IPS DF 4.7 (cell line): ENCODE measurements at regions not wholly inside any gene's neighbourhood (a gene's known extent, or its start where the extent isn't known, plus 50 kb on each side); places are given as distances from the start of the nearest gene placed in this dataset.
"Not testable (repeated sequence)": the region's sequence is repeated elsewhere in the genome, so short reads cannot be mapped to it uniquely, and the experiment has no call there.

ENCODE experiments used
- DNase-seq: peaks from one replicate; pipeline ENCODE4 v3.0.0-alpha.2; 2013; ENCODE audit warnings: low spot score; ENCODE audit errors: extremely low read depth

- DNase-seq = no peak
Measured at GRCh38 chr18:66300141-66300540, 303.7 kb downstream of the CDH19 start.

DNA sequence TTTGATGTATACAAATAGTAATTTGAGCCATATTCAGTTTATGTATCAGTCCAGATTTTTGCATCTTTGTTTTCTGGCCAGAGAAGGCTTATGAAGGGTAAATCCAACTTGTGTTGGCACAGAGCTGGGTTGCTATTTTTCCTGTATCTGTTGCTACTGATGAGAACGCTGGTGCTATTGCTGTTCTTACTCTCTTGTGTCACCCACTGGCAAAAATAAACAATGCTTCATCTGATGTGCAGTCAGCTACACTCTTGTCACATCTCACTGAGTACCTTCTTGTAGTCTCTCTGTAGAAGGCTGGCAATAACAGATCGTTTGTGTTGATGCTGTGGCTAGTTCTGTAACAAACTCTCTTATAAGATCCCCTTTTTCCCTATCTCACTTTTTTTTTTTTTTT is 323.4 kb downstream of the CDH19 start:
- no peak for DNase-seq

GRCh38 chr18:66271962-66272361 is 331.9 kb downstream of the CDH19 start:
- peak; percentile 94 for DNase-seq

GRCh38 chr18:66264130-66264529 is 339.8 kb downstream of the CDH19 start:
- no peak for DNase-seq

GRCh38 chr18:66254121-66254520 is 349.8 kb downstream of the CDH19 start:
- DNase-seq = no peak

GRCh38 chr18:66252703-66253102 is 351.2 kb downstream of the CDH19 start:
- DNase-seq = no peak

DNA sequence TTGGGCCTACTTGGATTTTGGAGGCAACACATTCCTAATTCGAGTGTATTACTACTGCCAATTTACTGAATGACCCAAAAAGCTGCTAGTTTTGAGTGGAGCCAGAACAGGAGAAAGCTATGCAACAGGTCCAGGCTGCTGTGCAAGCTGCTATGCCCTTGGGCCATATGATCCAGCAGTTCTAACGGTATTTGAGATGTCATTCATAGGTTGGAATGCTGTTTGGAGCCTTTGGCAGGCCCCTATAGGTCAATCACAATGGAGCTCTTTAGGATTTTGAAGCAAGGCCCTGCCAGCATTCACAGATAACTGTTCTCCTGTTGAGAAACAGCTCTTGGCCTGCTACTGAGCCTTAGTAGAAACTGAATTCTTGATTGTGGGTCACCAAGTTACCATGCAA is 368.7 kb downstream of the CDH19 start:
- no peak for DNase-seq

DNA sequence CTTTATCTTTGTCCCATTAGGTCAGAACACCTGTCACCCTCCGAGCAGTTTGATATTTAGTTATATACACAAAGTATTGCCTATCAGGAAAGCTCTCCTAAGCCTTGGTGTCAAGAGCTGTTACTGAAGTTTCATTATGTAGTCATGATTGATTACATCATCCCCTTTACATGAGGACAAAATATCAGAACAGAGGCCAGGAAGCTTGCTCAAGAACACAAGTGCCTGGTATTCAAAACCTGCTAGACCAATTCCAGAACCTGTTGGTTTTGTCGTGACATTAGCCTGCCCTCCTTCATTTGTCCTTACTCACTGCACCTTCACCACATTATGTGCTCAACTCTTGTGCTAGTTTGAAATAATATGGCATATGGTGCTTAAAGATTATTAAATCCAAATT is 377.1 kb downstream of the CDH19 start:
- DNase-seq = no peak

- not testable (repeated sequence) for DNase-seq
Measured at GRCh38 chr18:66223317-66223716, 380.6 kb downstream of the CDH19 start.

GRCh38 chr18:66222174-66222573 is 381.7 kb downstream of the CDH19 start:
- DNase-seq = no peak

GRCh38 chr18:66219817-66220216 is 384.1 kb downstream of the CDH19 start:
- no peak for DNase-seq

DNA sequence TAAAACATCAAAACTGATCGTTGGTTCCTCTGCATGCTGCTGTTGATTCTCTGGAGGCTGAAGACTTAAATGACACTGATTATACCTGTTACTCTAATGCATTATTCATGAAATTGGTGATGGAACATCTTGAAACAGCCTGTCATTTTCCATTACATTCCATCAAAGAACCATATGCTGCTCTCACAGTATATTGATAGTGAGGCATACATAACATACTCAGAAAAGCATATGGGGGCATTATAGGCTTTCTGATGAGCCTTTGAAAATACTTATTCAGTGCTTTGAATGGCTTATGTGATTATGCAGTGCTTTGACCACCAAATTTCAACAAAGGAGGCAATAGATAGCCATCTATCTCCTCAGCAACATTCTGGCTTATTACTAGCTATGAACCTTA is 392.1 kb downstream of the CDH19 start:
- DNase-seq = no peak

- DNase-seq = no peak
Measured at GRCh38 chr18:66210875-66211274, 393.0 kb downstream of the CDH19 start.

- no peak for DNase-seq
Measured at GRCh38 chr18:66209656-66210055, 394.2 kb downstream of the CDH19 start.

GRCh38 chr18:66196805-66197204 is 407.1 kb downstream of the CDH19 start:
- DNase-seq = no peak

DNA sequence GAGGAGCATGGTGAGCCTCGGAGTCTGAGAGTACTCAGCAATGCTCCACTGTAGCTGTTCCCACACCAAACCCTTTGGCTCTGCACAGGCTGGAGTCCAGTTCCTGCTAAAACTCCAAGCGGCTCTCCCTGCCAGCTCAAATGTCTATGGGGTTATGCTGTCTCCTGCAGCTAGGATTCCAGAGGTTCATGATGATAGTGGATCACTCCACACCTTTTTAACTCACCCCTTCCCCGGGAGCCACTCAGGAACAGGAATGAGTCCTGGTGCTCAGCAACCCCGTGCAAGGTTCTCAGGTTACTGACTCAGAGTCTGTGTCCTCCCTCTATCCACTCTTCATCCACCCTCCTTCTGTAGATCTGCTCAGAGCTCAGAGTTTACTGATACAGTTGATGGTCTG is 410.0 kb downstream of the CDH19 start:
- DNase-seq = no peak

DNA sequence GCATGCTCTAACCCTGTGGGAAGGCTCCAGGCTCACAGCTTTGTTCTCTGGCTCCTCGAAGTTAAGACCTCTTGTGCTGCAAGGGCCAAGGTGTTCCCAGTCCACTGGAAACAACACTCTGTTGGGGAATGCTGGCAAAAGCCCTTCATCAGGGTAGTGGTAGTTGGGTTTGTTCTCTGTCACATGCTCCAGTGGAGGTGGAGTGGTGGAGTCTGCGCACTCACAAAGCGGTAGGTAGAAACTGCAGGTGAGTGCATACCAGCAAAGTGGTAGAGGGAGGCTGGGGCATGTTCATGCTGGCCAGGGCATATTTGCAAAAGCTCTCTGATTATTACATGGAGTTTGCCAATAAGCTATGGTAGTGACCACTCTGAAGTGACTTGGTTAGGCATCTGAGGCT is 410.5 kb downstream of the CDH19 start:
- DNase-seq = no peak

DNA sequence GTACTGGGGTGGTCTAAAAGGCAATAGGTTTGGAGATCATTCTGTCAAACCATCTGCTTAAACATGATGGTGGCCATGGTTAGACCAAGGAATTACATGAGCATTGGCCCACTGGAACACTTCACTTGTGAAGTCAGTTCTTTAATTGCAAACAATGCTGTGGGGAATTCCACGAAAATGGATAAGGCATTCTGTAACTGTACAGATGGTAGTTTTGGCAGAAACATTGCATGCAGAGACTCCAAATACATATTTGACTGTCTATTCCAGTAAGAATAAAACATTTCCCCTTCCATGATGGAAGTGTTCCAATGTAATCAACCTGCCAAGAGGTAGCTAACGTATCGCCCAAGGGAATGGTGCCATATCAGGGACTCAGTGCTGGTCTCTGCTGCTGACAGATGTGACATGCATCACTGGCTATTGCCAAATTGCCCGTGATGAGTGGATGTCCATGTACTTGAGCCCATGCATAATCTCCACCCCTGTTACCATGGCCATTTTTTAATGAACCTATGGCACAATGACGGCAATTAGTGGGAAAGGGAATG is 417.9 kb downstream of the CDH7 start:
- no peak for DNase-seq

GRCh38 chr18:66167829-66168684 is 417.2 kb downstream of the CDH7 start:
- DNase-seq = no peak

- DNase-seq = no peak
Measured at GRCh38 chr18:66160007-66160406, 409.2 kb downstream of the CDH7 start.

GRCh38 chr18:66159451-66159850 is 408.6 kb downstream of the CDH7 start:
- DNase-seq = no peak

DNA sequence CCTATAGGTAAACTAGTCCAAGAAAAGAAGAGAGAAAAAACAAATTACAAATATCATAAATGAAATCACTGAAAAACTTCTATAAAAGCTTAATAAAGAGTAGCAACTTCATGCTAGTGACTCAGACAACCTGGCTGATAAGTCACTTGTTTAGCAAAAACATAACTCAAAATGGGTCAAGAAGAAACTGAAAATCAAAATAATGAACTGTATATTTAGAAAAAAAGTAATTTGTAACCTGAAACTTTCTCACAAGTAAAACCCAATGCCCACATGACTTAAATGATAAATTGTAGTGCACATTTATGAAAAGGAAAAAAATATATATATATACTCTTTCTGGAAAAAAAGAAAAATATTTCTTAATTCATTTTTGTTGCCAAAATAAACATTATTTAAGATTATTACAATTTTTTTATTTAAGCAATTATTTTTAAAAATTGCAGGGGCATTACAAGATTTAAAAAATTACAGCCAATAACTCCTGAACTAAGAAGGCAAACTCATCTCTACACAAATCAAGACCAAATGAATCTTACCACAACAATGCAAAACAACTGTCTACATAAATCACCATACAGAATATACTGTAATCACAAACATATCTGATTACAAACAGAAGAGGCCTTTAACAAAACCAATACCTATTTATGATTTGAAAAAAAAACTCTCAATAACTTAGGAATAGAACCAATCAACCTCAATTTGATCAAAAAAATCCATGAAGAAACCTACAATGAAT is 406.3 kb downstream of the CDH7 start:
- no peak for DNase-seq
